ENCODE measurements at regions not wholly inside any gene's neighbourhood (a gene's known extent, or its start where the extent isn't known, plus 50 kb on each side); places are given as distances from the start of the nearest gene placed in this dataset.

DNA sequence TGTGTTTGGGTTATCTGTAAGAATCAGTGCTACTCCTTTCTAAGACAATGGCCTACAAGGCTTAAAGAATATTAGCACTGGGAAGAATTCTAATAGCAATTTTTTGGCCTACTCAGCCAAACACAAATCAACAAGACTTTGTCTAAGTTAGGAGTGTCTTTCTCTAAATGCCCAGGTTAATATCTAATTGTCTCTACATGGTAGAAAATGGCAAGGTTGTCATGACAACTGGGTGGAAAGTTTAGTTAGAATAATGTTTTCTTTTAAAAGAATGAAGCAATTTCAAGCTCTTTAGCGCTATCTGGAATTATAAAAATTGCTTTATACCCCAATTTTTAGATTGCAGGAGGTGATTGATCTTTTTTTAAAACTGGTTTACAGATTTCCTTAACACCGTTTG is 396.8 kb downstream of the TUSC7 start:
- Mint-ChIP-seq H3K9me3 (peaks cover 19 to 22% of the 10 kb centered on the region in 2 donors), H3K27ac (no peak overlapping the region), H3K36me3 (peaks cover 0 to 6% of the 10 kb centered on the region in 2 donors)
- no peak for DNase-seq (ENCODE audit: low spot score in 2 of 2)
- no peak for ATAC-seq

GRCh38 chr3:117107946-117108345 is 398.4 kb downstream of the TUSC7 start:
- Mint-ChIP-seq H3K27ac (no peak overlapping the region), H3K9me3 (peaks cover 18 to 28% of the 10 kb centered on the region in 2 donors), H3K36me3 (peaks cover 0 to 6% of the 10 kb centered on the region in 2 donors)
- DNase-seq (ENCODE audit: low spot score in 2 of 2) = no peak
- ATAC-seq = no peak

- H3K9me3 Mint-ChIP-seq = peaks cover 12 to 23% of the 10 kb centered on the region in 2 donors
- no peaks in the 10 kb centered on the region for H3K36me3 Mint-ChIP-seq
- DNase-seq (ENCODE audit: low spot score in 2 of 2) (no peak), ATAC-seq (no peak)
- H3K27ac Mint-ChIP-seq = no peak overlapping the region
Measured at GRCh38 chr3:117109178-117109577, 399.6 kb downstream of the TUSC7 start.

GRCh38 chr3:117114517-117115265 is 405.1 kb downstream of the TUSC7 start:
- H3K9me3 Mint-ChIP-seq = peaks cover 11% of the 10 kb centered on the region in 2 donors
- DNase-seq (ENCODE audit: low spot score in 2 of 2) (no peak), ATAC-seq (no peak)
- H3K36me3 Mint-ChIP-seq = no peaks in the 10 kb centered on the region
- H3K27ac Mint-ChIP-seq = no peak overlapping the region

GRCh38 chr3:117117188-117117936 is 407.8 kb downstream of the TUSC7 start:
- DNase-seq (ENCODE audit: low spot score in 2 of 2) (no peak), ATAC-seq (no peak)
- Mint-ChIP-seq H3K36me3 (no peaks in the 10 kb centered on the region), H3K27ac (no peak overlapping the region), H3K9me3 (peaks cover 6 to 9% of the 10 kb centered on the region in 2 donors)

DNA sequence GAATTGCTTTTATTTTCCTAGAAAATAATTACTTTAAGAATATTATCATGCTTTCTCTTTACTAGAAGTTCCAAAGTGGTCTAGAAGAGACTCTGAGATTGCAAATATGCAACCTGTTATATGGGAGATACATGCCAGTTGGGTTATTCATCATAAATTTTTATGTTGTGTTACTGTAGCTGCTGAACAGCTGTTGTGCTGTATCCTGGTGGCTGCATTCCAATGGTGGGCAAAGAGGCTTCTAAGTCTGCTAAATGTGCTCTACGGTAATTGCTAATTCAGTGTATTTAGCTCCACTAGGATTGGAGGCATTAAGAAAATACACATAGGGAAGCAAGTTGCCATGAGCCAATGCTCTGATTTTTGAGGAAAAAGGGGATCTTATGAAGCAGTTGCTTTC is 409.0 kb downstream of the TUSC7 start:
- ATAC-seq (no peak), DNase-seq (ENCODE audit: low spot score in 2 of 2) (no peak)
- peaks cover 0 to 9% of the 10 kb centered on the region in 2 donors for H3K9me3 Mint-ChIP-seq
- no peaks in the 10 kb centered on the region for H3K36me3 Mint-ChIP-seq
- no peak overlapping the region for H3K27ac Mint-ChIP-seq

DNA sequence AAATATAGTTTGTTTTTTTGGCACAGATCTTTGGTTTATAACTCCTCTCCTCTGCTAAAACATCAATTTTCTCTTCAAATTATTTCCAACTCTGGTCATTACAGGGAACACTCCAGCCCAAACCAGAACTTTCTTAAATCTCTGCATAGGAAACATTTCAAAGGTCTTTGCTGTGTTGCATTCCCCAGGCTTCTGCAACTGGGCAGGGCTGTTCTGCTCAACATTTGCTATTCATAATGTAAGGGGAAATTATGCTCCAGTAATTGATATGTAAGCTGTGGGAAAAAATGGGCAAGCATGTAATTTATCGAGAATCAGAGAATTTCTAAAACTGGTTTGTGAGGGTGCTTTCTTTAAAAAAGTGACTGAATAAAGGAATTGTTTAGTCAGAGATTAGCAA is 410.4 kb downstream of the TUSC7 start:
- Mint-ChIP-seq H3K27ac (no peak overlapping the region), H3K9me3 (peaks cover 0 to 9% of the 10 kb centered on the region in 2 donors), H3K36me3 (no peaks in the 10 kb centered on the region)
- ATAC-seq = no peak
- no peak for DNase-seq (ENCODE audit: low spot score in 2 of 2)

- no peak for DNase-seq (ENCODE audit: low spot score in 2 of 2)
- peaks cover 0 to 9% of the 10 kb centered on the region in 2 donors for H3K9me3 Mint-ChIP-seq
- H3K36me3 Mint-ChIP-seq = peaks cover 0 to 4% of the 10 kb centered on the region in 2 donors
- no peak for ATAC-seq
- H3K27ac Mint-ChIP-seq = no peak overlapping the region
Measured at GRCh38 chr3:117122609-117123008, 413.0 kb downstream of the TUSC7 start.

GRCh38 chr3:117126460-117126859 is 416.9 kb downstream of the TUSC7 start:
- peaks cover 0 to 11% of the 10 kb centered on the region in 2 donors for H3K9me3 Mint-ChIP-seq
- peaks cover 0 to 9% of the 10 kb centered on the region in 2 donors for H3K36me3 Mint-ChIP-seq
- ATAC-seq = no peak
- no peak for DNase-seq (ENCODE audit: low spot score in 2 of 2)
- H3K27ac Mint-ChIP-seq = no peak overlapping the region

DNA sequence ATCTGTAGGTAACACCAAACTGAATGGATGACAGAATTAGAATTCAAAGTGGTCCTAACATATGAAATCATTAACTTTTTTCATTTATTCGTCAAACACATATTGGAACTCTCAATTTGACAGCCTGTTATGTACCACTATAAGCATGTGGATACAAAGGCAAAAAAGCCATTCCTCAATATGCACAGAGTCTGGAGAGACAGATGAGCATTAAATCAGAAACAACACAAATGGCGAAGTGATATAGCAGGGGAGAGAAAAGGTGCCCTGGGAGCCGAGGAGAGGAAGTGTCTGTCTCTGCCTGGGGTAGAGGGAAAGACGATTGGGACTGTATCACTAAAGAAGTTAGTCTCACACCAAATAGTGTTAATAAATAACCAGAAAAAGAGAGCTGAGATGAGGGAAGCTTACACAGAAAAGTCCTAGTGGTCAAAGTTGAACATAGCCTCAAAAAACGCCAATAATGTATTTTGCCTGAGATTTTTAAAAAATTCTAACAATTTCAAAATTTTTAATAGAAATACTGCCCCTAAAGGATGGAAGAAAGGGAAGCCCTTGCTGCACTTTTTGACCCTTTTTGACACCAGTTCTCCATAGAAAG is 417.5 kb downstream of the TUSC7 start:
- ATAC-seq (no peak), DNase-seq (ENCODE audit: low spot score in 2 of 2) (no peak)
- H3K9me3 Mint-ChIP-seq = peaks cover 0 to 11% of the 10 kb centered on the region in 2 donors
- H3K36me3 Mint-ChIP-seq = peaks cover 0 to 9% of the 10 kb centered on the region in 2 donors
- no peak overlapping the region for H3K27ac Mint-ChIP-seq

- H3K27ac Mint-ChIP-seq = no peak overlapping the region
- peaks cover 0 to 9% of the 10 kb centered on the region in 2 donors for H3K36me3 Mint-ChIP-seq
- no peak for ATAC-seq
- no peak for DNase-seq (ENCODE audit: low spot score in 2 of 2)
- peaks cover 0 to 11% of the 10 kb centered on the region in 2 donors for H3K9me3 Mint-ChIP-seq
Measured at GRCh38 chr3:117128133-117128532, 418.6 kb downstream of the TUSC7 start.

DNA sequence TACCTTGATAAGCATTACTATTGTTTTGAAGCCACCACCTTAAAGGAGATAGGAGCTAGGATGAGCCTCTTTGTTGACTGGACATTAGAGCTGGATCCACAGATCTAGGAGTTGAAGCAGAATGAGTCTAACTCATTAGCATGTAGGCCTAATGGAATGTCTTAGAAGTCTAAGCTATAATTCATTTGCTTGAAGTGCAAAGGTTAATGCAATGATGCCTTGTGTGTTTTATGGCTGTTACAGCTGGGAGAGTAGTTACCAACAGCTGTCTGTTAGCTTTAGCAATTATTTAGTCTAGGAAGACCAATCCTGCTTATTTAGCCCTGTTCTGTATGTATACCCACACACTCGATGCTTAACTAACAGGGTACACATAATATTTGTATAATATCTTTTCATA is 419.3 kb downstream of the TUSC7 start:
- DNase-seq (ENCODE audit: low spot score in 2 of 2) (no peak), ATAC-seq (no peak)
- no peak overlapping the region for H3K27ac Mint-ChIP-seq
- peaks cover 0 to 9% of the 10 kb centered on the region in 2 donors for H3K36me3 Mint-ChIP-seq
- H3K9me3 Mint-ChIP-seq = peaks cover 0 to 11% of the 10 kb centered on the region in 2 donors

DNA sequence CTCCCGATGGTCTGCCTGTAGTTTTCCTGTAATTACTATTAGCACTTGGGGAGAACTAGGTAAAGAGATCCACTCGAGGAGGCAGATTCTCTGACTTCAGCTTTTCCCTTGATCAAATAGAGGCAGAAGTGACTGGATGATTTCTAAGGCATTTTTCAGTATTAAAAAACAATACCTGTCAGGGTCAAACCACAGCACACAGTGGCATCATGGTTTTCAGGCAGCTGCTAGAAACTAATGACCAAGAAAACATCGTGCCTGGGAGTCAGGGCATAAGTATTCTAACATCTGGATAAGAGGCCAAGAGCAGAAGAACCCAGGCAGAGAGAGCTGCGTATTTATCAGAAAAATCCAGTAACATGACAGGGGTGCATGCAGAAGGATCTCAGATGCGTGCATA is 419.9 kb downstream of the TUSC7 start:
- Mint-ChIP-seq H3K9me3 (peaks cover 0 to 11% of the 10 kb centered on the region in 2 donors), H3K36me3 (peaks cover 0 to 9% of the 10 kb centered on the region in 2 donors)
- no peak for ATAC-seq

DNA sequence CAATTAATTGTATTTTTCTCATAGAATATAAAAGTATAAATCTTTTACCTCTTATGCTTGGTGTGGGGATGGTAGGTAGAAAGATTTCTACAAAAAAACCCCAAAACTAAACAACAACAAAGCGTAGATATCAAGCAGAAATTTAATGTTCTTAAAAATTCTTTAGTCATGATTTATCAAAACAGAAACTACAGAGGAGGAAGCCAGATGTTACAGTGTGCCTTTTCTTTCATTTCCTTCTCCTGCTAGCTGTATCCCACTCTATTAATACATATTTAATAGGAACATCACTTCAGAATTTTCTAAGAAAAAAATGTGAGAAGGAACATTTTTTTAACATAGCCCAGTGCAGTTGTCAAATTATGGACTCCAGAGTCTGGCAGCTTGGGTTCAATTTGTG is 420.6 kb downstream of the TUSC7 start:
- Mint-ChIP-seq H3K36me3 (peaks cover 0 to 9% of the 10 kb centered on the region in 2 donors), H3K9me3 (peaks cover 0 to 11% of the 10 kb centered on the region in 2 donors), H3K27ac (no peak overlapping the region)
- ATAC-seq = no peak
- DNase-seq (ENCODE audit: low spot score in 2 of 2) = no peak

More for the DNA sequence above, 419.9 kb downstream of the TUSC7 start:
- no peak overlapping the region for H3K27ac Mint-ChIP-seq
- DNase-seq (ENCODE audit: low spot score in 2 of 2) = no peak

DNA sequence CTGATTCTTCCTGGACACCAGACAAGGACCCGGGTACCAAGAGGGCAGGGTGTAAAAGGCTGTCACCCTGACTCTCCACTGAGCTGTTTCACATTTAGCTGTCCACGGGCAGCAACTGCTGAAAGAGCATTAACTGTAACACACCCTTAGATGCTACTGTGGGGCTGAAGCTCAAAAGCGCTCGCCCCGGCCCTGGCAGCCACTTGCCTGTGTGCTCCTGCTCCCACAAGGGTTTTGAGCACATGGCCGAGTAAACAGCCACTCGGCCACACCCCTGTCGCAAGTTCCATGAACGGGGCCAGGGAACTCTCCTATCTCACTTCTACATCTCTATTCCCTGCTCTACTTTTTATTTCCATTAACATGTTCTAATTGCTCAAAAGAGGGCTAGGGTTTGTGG is 421.7 kb downstream of the TUSC7 start:
- ATAC-seq (no peak), DNase-seq (ENCODE audit: low spot score in 2 of 2) (no peak)
- peaks cover 0 to 11% of the 10 kb centered on the region in 2 donors for H3K9me3 Mint-ChIP-seq
- no peak overlapping the region for H3K27ac Mint-ChIP-seq
- H3K36me3 Mint-ChIP-seq = peaks cover 0 to 9% of the 10 kb centered on the region in 2 donors

DNA sequence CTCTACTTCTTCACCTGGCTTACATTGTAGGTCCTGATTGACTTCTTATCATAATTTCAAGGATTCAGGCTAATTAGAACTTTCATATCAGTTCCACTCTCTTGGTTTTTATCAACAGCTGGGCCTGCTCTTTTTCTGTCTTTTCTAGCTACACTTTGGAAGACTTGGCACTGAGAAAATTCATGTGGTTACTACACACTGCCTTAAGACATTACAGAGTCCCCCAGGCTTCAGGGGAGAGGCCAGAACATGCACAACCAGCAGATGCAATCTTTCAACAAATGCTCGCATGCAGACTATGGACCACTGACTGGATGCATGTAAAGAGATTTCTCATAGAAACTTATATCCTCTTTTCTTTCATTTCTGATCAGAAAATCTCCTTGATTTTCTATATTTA is 423.5 kb downstream of the TUSC7 start:
- no peak overlapping the region for H3K27ac Mint-ChIP-seq
- H3K36me3 Mint-ChIP-seq = peaks cover 0 to 5% of the 10 kb centered on the region in 2 donors

GRCh38 chr3:117135207-117135606 is 425.6 kb downstream of the TUSC7 start:
- Mint-ChIP-seq H3K9me3 (peaks cover 5 to 8% of the 10 kb centered on the region in 2 donors), H3K27ac (no peak overlapping the region), H3K36me3 (peaks cover 0 to 5% of the 10 kb centered on the region in 2 donors)
- ATAC-seq (no peak), DNase-seq (ENCODE audit: low spot score in 2 of 2) (no peak)

More for the DNA sequence above, 423.5 kb downstream of the TUSC7 start:
- DNase-seq (ENCODE audit: low spot score in 2 of 2) (no peak), ATAC-seq (no peak)
- peaks cover 0 to 5% of the 10 kb centered on the region in 2 donors for H3K9me3 Mint-ChIP-seq

All from activated naive CD4-positive, alpha-beta T cell treated with anti-CD3 and anti-CD28 coated beads, Interleukin-2, amount 50 U/mL, for 72 hours (primary cell).